Suprapubic skin (tissue), 4 donors: ENCODE measurements at regions not wholly inside any gene's neighbourhood (a gene's known extent, or its start where the extent isn't known, plus 50 kb on each side); places are given as distances from the start of the nearest gene placed in this dataset.

Experiments used
- DNase-seq, 2 donors: peaks; one replicate each; pipeline ENCODE4 v3.0.0-alpha.2; 2019; ENCODE audit warnings: low spot score in 2 of 2
- H3K27ac ChIP-seq: fragments of 200-600 bp; sonication (generic); one replicate; pipeline ENCODE4 v1.5.1; 2019
- H3K27me3 ChIP-seq: fragments of 200-600 bp; sonication (generic); one replicate; pipeline ENCODE4 v1.5.1; 2019
- H3K36me3 ChIP-seq: fragments of 200-600 bp; sonication (generic); one replicate; pipeline ENCODE4 v1.5.1; 2019
- H3K4me1 ChIP-seq: fragments of 200-600 bp; sonication (generic); one replicate; pipeline ENCODE4 v1.5.1; 2019
- H3K4me3 ChIP-seq: fragments of 200-600 bp; sonication (generic); one replicate; pipeline ENCODE4 v1.5.1; 2019; ENCODE audit warnings: mild to moderate bottlenecking
- H3K9me3 ChIP-seq: fragments of 200-600 bp; sonication (generic); one replicate; pipeline ENCODE4 v1.5.1; 2019
- CTCF ChIP-seq, 2 donors: fragments of 200-600 bp in 1 of 2; fragments of 450-650 bp in 1 of 2; sonication (generic) in 1 of 2; IDR thresholded peaks; one replicate each; pipeline ENCODE4 v1.5.1; 2016 to 2019; ENCODE audit warnings: antibody characterized with exemption in 2 of 2, mild to moderate bottlenecking in 1 of 2, moderate library complexity in 1 of 2
- EP300 ChIP-seq: sonication (generic); formaldehyde crosslinking; IDR thresholded peaks from one replicate; pipeline ENCODE4 v1.6.1; 2017; ENCODE audit warnings: antibody characterized with exemption
- POLR2A ChIP-seq, 2 donors: fragments of 450-650 bp; IDR thresholded peaks; one replicate each; pipeline ENCODE4 v1.6.1; 2017; ENCODE audit warnings: antibody characterized with exemption in 2 of 2, mild to moderate bottlenecking in 2 of 2, moderate library complexity in 2 of 2
- POLR2AphosphoS5 ChIP-seq, 3 donors: sonication (generic); formaldehyde crosslinking; IDR thresholded peaks; one replicate each; pipeline ENCODE4 v1.6.1; 2017; ENCODE audit warnings: antibody characterized with exemption in 3 of 3
- WGBS: methylation state at CpG from one replicate; pipeline ENCODE4 v1.1.5; 2018; 5-methylcytosine and 5-hydroxymethylcytosine counted together

DNA sequence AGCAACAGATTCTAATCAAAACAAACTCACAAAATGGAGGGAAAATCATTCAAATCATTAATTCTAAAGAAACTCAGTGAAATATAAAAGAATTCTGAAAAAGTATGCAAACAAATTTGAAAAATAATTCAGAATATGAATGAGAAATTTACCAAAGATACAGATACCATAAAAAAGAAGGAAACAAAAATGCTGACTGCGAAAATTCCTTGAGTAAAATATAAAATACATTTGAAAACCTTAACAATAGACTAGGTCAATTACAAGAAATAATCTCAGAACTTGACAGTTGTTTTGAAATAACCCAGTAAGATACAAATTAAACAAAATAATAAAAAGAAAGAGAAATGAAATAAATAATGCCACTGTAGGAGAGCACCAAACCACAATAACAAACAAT is 1289.0 kb downstream of the SLITRK1 start:
- peaks cover 10% of the 10 kb centered on the region for H3K9me3 ChIP-seq
- no peaks in the 10 kb centered on the region for H3K4me1 ChIP-seq
- TF ChIP-seq POLR2AphosphoS5 (IDR thresholded peaks at IDR 0.05): no peak
- TF ChIP-seq CTCF (IDR thresholded peaks at IDR 0.05): no peak
- TF ChIP-seq EP300: no peak
- TF ChIP-seq POLR2A (IDR thresholded peaks at IDR 0.05): no peak
- no peak overlapping the region for H3K27ac ChIP-seq
- no peak for DNase-seq
- H3K27me3 ChIP-seq: no peaks in the 10 kb centered on the region
- no peak overlapping the region for H3K4me3 ChIP-seq
- no peaks in the 10 kb centered on the region for H3K36me3 ChIP-seq
- 83% methylated on average over 1 of the region's 1 CpG for WGBS

DNA sequence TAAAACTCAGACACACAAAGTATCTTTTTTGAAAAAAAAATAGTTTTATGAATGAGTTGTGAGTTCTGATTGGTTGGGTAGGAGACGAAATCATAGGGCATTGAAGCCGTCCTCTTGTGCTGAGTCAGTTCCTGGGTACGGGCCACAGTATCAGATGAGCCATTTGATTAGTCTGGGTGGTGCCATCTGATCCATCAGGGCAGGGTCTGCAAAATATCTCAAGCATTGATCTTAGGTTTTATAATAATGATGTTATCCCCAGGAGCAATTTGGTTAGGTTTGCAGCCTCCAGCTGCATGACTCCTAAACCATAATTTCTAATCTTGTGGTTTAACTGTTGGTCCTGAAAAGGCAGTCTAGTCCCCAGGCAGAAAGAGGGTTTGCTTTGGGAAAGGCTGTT is 1310.6 kb downstream of the SLITRK1 start:
- no peaks in the 10 kb centered on the region for H3K4me1 ChIP-seq
- no peak for DNase-seq
- 52% methylated on average over 3 of the region's 3 CpGs for WGBS
- no peaks in the 10 kb centered on the region for H3K36me3 ChIP-seq
- no peak for TF ChIP-seq CTCF (IDR thresholded peaks at IDR 0.05)
- no peak overlapping the region for H3K27ac ChIP-seq
- H3K4me3 ChIP-seq: no peak overlapping the region
- no peaks in the 10 kb centered on the region for H3K27me3 ChIP-seq
- no peaks in the 10 kb centered on the region for H3K9me3 ChIP-seq

DNA sequence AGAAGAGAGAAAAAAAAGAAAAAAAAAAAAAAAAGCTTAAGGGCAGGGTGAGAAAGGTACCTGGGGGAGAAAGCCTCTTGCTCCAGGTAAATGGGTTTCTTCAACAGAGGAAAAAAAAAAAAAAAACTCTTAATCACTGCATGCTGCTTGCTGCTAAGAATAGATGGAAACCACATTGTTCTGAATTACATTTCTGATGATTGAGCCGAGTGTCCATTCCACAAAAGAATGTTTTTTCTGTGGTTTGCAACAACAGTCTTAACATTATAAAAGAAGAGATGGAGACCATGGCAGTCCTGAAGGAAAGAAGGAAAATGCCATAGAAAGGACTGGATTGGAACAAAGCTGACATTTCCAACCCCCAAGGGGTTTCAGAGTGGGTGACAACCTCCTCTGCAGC is 1312.7 kb downstream of the SLITRK1 start:
- Histone ChIP-seq H3K9me3 (no peaks in the 10 kb centered on the region), H3K4me1 (no peaks in the 10 kb centered on the region), H3K4me3 (no peak overlapping the region), H3K36me3 (no peaks in the 10 kb centered on the region), H3K27me3 (no peaks in the 10 kb centered on the region), H3K27ac (no peak overlapping the region)
- WGBS: 70% methylated on average over 1 of the region's 1 CpG
- TF ChIP-seq CTCF (IDR thresholded peaks at IDR 0.05) (no peak), EP300 (no peak), POLR2AphosphoS5 (IDR thresholded peaks at IDR 0.05) (no peak), POLR2A (IDR thresholded peaks at IDR 0.05) (no peak)
- no peak for DNase-seq

DNA sequence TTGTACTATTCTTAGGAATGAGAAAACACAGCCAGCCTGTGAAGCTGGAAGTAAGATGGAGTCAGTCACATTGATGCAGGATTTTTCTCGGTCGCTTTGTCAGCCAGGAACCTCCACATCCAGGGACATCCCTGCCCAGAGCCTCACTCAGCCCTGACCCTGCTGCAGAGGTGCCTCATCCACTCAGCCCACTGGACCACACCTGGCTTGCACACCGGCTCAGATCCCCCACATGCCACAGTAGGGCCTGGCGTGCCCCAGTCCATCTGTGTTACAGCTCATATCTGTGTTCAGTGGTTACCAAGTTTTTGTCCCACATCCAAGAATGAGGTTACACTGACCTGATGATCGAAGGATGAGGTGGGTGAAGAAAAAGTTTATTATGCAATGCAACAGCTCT is 1315.4 kb downstream of the SLITRK1 start:
- WGBS: 90% methylated on average over 5 of the region's 5 CpGs
- no peaks in the 10 kb centered on the region for H3K36me3 ChIP-seq
- H3K9me3 ChIP-seq: no peaks in the 10 kb centered on the region
- no peak for DNase-seq
- no peak overlapping the region for H3K4me3 ChIP-seq
- no peaks in the 10 kb centered on the region for H3K27me3 ChIP-seq
- H3K27ac ChIP-seq: no peak overlapping the region
- TF ChIP-seq EP300 (no peak), CTCF (IDR thresholded peaks at IDR 0.05) (no peak), POLR2A (IDR thresholded peaks at IDR 0.05) (no peak), POLR2AphosphoS5 (IDR thresholded peaks at IDR 0.05) (no peak)
- H3K4me1 ChIP-seq: no peaks in the 10 kb centered on the region

DNA sequence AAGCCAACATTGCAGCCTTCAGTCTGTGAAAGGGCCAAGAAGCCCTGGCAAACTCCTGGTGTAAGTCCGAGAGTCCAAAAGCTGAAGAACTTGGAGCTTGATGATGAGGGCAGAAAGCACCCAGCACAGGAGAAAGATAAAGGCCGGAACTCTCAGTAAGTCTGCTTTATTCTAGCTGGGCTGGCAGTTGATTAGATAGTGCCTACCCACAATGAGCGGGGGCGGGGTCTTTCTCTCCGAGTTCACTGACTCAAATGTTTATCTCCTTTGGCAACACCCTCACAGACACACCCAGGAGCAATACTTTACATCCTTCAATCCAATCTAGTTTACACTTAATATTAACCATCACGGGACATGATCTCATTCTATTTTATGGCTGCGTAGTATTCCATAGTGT is 1317.1 kb downstream of the SLITRK1 start:
- H3K27ac ChIP-seq: no peak overlapping the region
- H3K4me3 ChIP-seq: no peak overlapping the region
- no peaks in the 10 kb centered on the region for H3K36me3 ChIP-seq
- 78% methylated on average over 7 of the region's 7 CpGs for whole genome bisulfite sequencing
- H3K27me3 ChIP-seq: no peaks in the 10 kb centered on the region
- no peak for TF ChIP-seq EP300
- TF ChIP-seq POLR2AphosphoS5 (IDR thresholded peaks at IDR 0.05): no peak
- no peak for TF ChIP-seq POLR2A (IDR thresholded peaks at IDR 0.05)
- TF ChIP-seq CTCF (IDR thresholded peaks at IDR 0.05): no peak
- H3K4me1 ChIP-seq: no peaks in the 10 kb centered on the region
- no peak for DNase-seq
- no peaks in the 10 kb centered on the region for H3K9me3 ChIP-seq
